MCF 10A (cell line): ENCODE measurements at regions not wholly inside any gene's neighbourhood (a gene's known extent, or its start where the extent isn't known, plus 50 kb on each side); places are given as distances from the start of the nearest gene placed in this dataset.
A peak's percentile ranks its signal among the peaks of the same experiment; 100 is the strongest.

Experiments used
- BruUV-seq: library from RNA; stranded (reverse); fragments of 400-500 nt; replicated peaks from 2 replicates; lab custom pipeline; 2021; lab: Mats Ljungman, UMichigan
- CTCF ChIA-PET: fragments of 300-600 bp; sonication (Branson Sonifier 250); formaldehyde crosslinking; extraction: SDS; loops from one replicate; lab custom pipeline; 2021; ENCODE audit warnings: antibody characterized with exemption, inconsistent platforms; lab: Yijun Ruan, JAX
- POLR2A ChIA-PET: fragments of 300-600, 350-650 bp; sonication (Branson Sonifier 250); formaldehyde crosslinking; extraction: SDS; loops from one replicate; lab custom pipeline; 2020; ENCODE audit warnings: antibody characterized with exemption, inconsistent platforms; lab: Yijun Ruan, JAX
- DNase-seq: peaks from one replicate; pipeline ENCODE4 v3.0.0-alpha.2; 2018; ENCODE audit not compliant: unreplicated experiment
- H3K27ac Mint-ChIP-seq: one replicate; pipeline ENCODE4 v1.8.0; 2022; ENCODE audit warnings: mild to moderate bottlenecking, low read depth, mixed read lengths; ENCODE audit not compliant: unreplicated experiment
- H3K27me3 Mint-ChIP-seq: one replicate; pipeline ENCODE4 v1.8.0; 2022; ENCODE audit warnings: mixed read lengths; ENCODE audit not compliant: insufficient read depth, unreplicated experiment
- H3K36me3 Mint-ChIP-seq: one replicate; pipeline ENCODE4 v1.8.0; 2022; ENCODE audit warnings: mild to moderate bottlenecking, moderate library complexity, mixed read lengths; ENCODE audit not compliant: insufficient read depth, unreplicated experiment
- H3K4me1 Mint-ChIP-seq: one replicate; pipeline ENCODE4 v1.8.0; 2022; ENCODE audit warnings: mixed read lengths; ENCODE audit not compliant: insufficient read depth, unreplicated experiment
- H3K4me3 Mint-ChIP-seq: one replicate; pipeline ENCODE4 v1.8.0; 2022; ENCODE audit warnings: mild to moderate bottlenecking, moderate library complexity, mixed read lengths; ENCODE audit not compliant: unreplicated experiment
- H3K9me3 Mint-ChIP-seq: one replicate; pipeline ENCODE4 v1.8.0; 2022; ENCODE audit warnings: mixed read lengths; ENCODE audit not compliant: unreplicated experiment
- CTCF ChIP-seq: fragments of 200-600 bp; IDR thresholded peaks from one replicate; pipeline ENCODE4 v1.8.0; 2022; ENCODE audit warnings: antibody characterized with exemption, mild to moderate bottlenecking; ENCODE audit not compliant: unreplicated experiment
- intact Hi-C: fragments of 100-400 bp; cut with micrococcal nuclease; formaldehyde crosslinking; loops from 2 replicates; pipeline ENCODE4 v1.14.1; 2022

GRCh38 chr6:81969011-81969410, 216.5 kb upstream of the TENT5A start:
- POLR2A ChIA-PET: interaction anchor here (1.0 to 1.6 kb wide), 2 partner anchors 202 to 217 kb away, joined by 3 to 4 read pairs; partner anchors contain the start of gene TENT5A
- Mint-ChIP-seq H3K27ac (no peak overlapping the region), H3K36me3 (no peaks in the 10 kb centered on the region), H3K9me3 (peaks cover 20% of the 10 kb centered on the region), H3K27me3 (no peaks in the 10 kb centered on the region), H3K4me3 (no peak overlapping the region), H3K4me1 (peaks cover 6% of the 10 kb centered on the region)
- intact Hi-C loops: no loop called here
- DNase-seq: no peak
- no peak for TF ChIP-seq CTCF
- BruUV-seq: no TSS peak
- CTCF ChIA-PET: no interaction called here

- DNase-seq: peak; percentile 51
- POLR2A ChIA-PET: interaction anchor here (1.0 to 1.4 kb wide), 4 partner anchors 12 to 207 kb away, joined by 3 to 4 read pairs (median 3); no protein-coding TSS in a partner anchor
- Mint-ChIP-seq H3K27me3 (no peaks in the 10 kb centered on the region), H3K27ac (no peak overlapping the region), H3K4me3 (no peak overlapping the region), H3K4me1 (peaks cover 14% of the 10 kb centered on the region), H3K36me3 (no peaks in the 10 kb centered on the region), H3K9me3 (peaks cover 7% of the 10 kb centered on the region)
- BruUV-seq: no TSS peak
- intact Hi-C loops: no loop called here
- CTCF ChIA-PET: interaction anchor here (0.6 to 1.3 kb wide), 2 partner anchors 73 to 1122 kb away, joined by 3 to 5 read pairs; no protein-coding TSS in a partner anchor
- no peak for TF ChIP-seq CTCF
These were observed 214.5 kb upstream of the TENT5A start for GRCh38 chr6:81966968-81967367.

- ChIA-PET POLR2A (no interaction called here), CTCF (interaction anchor here (0.7 kb wide), 1 partner anchor 1409 kb away, joined by 5 read pairs; no protein-coding TSS in a partner anchor)
- Mint-ChIP-seq H3K4me1 (peaks cover 14% of the 10 kb centered on the region), H3K27me3 (no peaks in the 10 kb centered on the region), H3K9me3 (peaks cover 14% of the 10 kb centered on the region), H3K27ac (no peak overlapping the region), H3K36me3 (no peaks in the 10 kb centered on the region), H3K4me3 (no peak overlapping the region)
- DNase-seq: peak; percentile 61
- intact Hi-C loops: no loop called here
- no TSS peak for BruUV-seq
- TF ChIP-seq CTCF: no peak
These were observed 209.7 kb upstream of the TENT5A start for GRCh38 chr6:81962198-81962597.

- ChIA-PET CTCF (interaction anchor here (0.7 to 1.5 kb wide), 3 partner anchors 10 to 55 kb away, joined by 3 to 7 read pairs (median 5); no protein-coding TSS in a partner anchor), POLR2A (interaction anchor here (0.6 kb wide), 2 partner anchors 10 to 1844 kb away, joined by 3 to 4 read pairs; partner anchors contain the start of gene BCKDHB)
- Mint-ChIP-seq H3K36me3 (peaks cover 7% of the 10 kb centered on the region), H3K9me3 (no peaks in the 10 kb centered on the region), H3K27ac (no peak overlapping the region), H3K4me3 (no peak overlapping the region), H3K4me1 (peaks cover 14% of the 10 kb centered on the region), H3K27me3 (no peaks in the 10 kb centered on the region)
- TF ChIP-seq CTCF: no peak
- BruUV-seq: no TSS peak
- DNase-seq: no peak
- intact Hi-C loops: no loop called here
These were observed 198.4 kb upstream of the TENT5A start for GRCh38 chr6:81950877-81951276.
